Lung (tissue), 11 donors: ENCODE measurements at regions not wholly inside any gene's neighbourhood (a gene's known extent, or its start where the extent isn't known, plus 50 kb on each side); places are given as distances from the start of the nearest gene placed in this dataset.

Source experiments
- ATAC-seq: fragments of 200-7000 bp; cut with Tn5 transposase; one replicate; pipeline ENCODE4 v1.9.1; 2020; ENCODE audit warnings: moderate number of reproducible peaks; ENCODE audit not compliant: insufficient read depth, low FRiP score
- DNase-seq, 3 donors: peaks; one replicate each; pipeline ENCODE4 v3.0.0-alpha.2; 2013 to 2017
- H3K27ac ChIP-seq, 2 donors: one replicate each; pipeline ENCODE4 v1.5.1; 2013; ENCODE audit warnings: mild to moderate bottlenecking in 2 of 2, moderate library complexity in 2 of 2, control low read depth in 1 of 2, inconsistent platforms in 1 of 2, low read depth in 1 of 2, low read length in 1 of 2
- H3K27me3 ChIP-seq, 3 donors: one replicate each; pipeline ENCODE4 v1.5.1; 2013; ENCODE audit warnings: low read length in 2 of 3; ENCODE audit not compliant: control insufficient read depth in 3 of 3, insufficient read depth in 3 of 3
- H3K36me3 ChIP-seq, 4 donors: one replicate each; pipeline ENCODE4 v1.5.1; 2013; ENCODE audit warnings: low read length in 4 of 4, mild to moderate bottlenecking in 1 of 4, moderate library complexity in 1 of 4; ENCODE audit not compliant: control insufficient read depth in 4 of 4, insufficient read depth in 4 of 4
- H3K4me1 ChIP-seq, 5 donors: one replicate each; pipeline ENCODE4 v1.5.1; 2013; ENCODE audit warnings: low read length in 5 of 5, mild to moderate bottlenecking in 2 of 5, moderate library complexity in 1 of 5; ENCODE audit not compliant: control insufficient read depth in 5 of 5, insufficient read depth in 5 of 5
- H3K4me3 ChIP-seq: one replicate; pipeline ENCODE4 v1.5.1; 2013; ENCODE audit warnings: mild to moderate bottlenecking, control low read depth, moderate library complexity
- H3K9ac ChIP-seq, 2 donors: one replicate each; pipeline ENCODE4 v1.5.1; 2013; ENCODE audit warnings: low read length in 2 of 2, control low read depth in 1 of 2; ENCODE audit not compliant: insufficient read depth in 1 of 2
- H3K9me3 ChIP-seq, 4 donors: one replicate each; pipeline ENCODE4 v1.5.1; 2013; ENCODE audit warnings: low read length in 3 of 4, mild to moderate bottlenecking in 1 of 4, moderate library complexity in 1 of 4; ENCODE audit not compliant: control insufficient read depth in 4 of 4, insufficient read depth in 3 of 4
- WGBS, 2 donors: extraction: QIAGEN DNeasy Blood & Tissue Kit; methylation state at CpG; one replicate each; pipeline ENCODE4 v1.1.7; 2013; 5-methylcytosine and 5-hydroxymethylcytosine counted together
- TF ChIP-seq, protein P1 (sequence below): IDR thresholded peaks from 2 replicates; pipeline ENCODE4 v1.5.1; 2012; ENCODE audit warnings: mild to moderate bottlenecking; ENCODE audit errors: control extremely low read depth, extremely low read depth
- donor health status: control.
- donor health status: control.
- donor health status: Bipolar disorder and iron deficiency.
- donor health status: healthy.
- donor health status: DM: yes; HTN: yes; CAD: no.

GRCh38 chr6:66725670-66726069 lies 1018.6 kb upstream of the EYS start:
- no peak overlapping the region for H3K27ac ChIP-seq

GRCh38 chr6:66717801-66718200 lies 1010.8 kb upstream of the EYS start:
- Histone ChIP-seq H3K9me3 (no peaks in the 10 kb centered on the region), H3K27me3 (no peaks in the 10 kb centered on the region), H3K36me3 (no peaks in the 10 kb centered on the region), H3K9ac (no peak overlapping the region), H3K27ac (no peak overlapping the region), H3K4me1 (no peaks in the 10 kb centered on the region), H3K4me3 (no peak overlapping the region)
- 88 to 95% methylated on average over 4 of the region's 4 CpGs for WGBS, 2 donors
- DNase-seq (no peak), ATAC-seq (no peak)
- TF ChIP-seq, protein P1, sequence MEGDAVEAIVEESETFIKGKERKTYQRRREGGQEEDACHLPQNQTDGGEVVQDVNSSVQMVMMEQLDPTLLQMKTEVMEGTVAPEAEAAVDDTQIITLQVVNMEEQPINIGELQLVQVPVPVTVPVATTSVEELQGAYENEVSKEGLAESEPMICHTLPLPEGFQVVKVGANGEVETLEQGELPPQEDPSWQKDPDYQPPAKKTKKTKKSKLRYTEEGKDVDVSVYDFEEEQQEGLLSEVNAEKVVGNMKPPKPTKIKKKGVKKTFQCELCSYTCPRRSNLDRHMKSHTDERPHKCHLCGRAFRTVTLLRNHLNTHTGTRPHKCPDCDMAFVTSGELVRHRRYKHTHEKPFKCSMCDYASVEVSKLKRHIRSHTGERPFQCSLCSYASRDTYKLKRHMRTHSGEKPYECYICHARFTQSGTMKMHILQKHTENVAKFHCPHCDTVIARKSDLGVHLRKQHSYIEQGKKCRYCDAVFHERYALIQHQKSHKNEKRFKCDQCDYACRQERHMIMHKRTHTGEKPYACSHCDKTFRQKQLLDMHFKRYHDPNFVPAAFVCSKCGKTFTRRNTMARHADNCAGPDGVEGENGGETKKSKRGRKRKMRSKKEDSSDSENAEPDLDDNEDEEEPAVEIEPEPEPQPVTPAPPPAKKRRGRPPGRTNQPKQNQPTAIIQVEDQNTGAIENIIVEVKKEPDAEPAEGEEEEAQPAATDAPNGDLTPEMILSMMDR = no peak

More at GRCh38 chr6:66725670-66726069, 1018.6 kb upstream of the EYS start:
- ATAC-seq (no peak), DNase-seq (no peak)
- 86 to 88% methylated on average over 3 of the region's 3 CpGs for WGBS, 2 donors
- no peaks in the 10 kb centered on the region for H3K36me3 ChIP-seq
- H3K4me3 ChIP-seq = no peak overlapping the region
- peaks cover 0 to 2% (median 0%) of the 10 kb centered on the region in 4 donors for H3K9me3 ChIP-seq
- H3K4me1 ChIP-seq = no peaks in the 10 kb centered on the region
- no peak overlapping the region for H3K9ac ChIP-seq
- TF ChIP-seq, protein P1 = no peak
- no peaks in the 10 kb centered on the region for H3K27me3 ChIP-seq

GRCh38 chr6:66699385-66699784 lies 992.4 kb upstream of the EYS start:
- H3K4me1 ChIP-seq = no peaks in the 10 kb centered on the region
- H3K36me3 ChIP-seq = no peaks in the 10 kb centered on the region
- H3K9ac ChIP-seq = no peak overlapping the region
- no peak overlapping the region for H3K4me3 ChIP-seq
- H3K27me3 ChIP-seq = no peaks in the 10 kb centered on the region
- DNase-seq (no peak), ATAC-seq (no peak)
- TF ChIP-seq, protein P1 = no peak
- 75 to 79% methylated on average over 1 of the region's 1 CpG for WGBS, 2 donors
- H3K27ac ChIP-seq = no peak overlapping the region
- peaks cover 0 to 4% (median 0%) of the 10 kb centered on the region in 4 donors for H3K9me3 ChIP-seq

DNA sequence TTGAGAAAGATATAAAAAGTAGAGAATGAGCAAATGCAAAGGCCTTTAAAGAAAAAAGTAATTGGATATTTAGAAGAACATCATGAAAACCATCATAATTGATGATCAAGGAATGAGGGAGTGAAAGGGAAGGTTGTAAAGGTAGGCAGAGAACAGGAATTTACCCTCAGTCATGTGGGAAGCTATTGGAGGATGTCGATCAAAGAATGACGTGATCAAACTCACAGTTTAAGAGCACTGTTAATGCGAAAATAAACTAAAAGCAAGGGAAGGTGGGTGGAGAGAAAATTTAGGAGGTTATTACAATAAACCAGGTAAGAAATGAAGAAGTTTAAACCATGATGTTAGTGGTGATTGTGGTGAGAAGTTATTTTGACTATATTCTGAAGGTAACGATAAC lies 982.6 kb upstream of the EYS start:
- DNase-seq = no peak
- Histone ChIP-seq H3K9ac (no peak overlapping the region), H3K4me3 (no peak overlapping the region), H3K27me3 (no peaks in the 10 kb centered on the region), H3K36me3 (no peaks in the 10 kb centered on the region), H3K4me1 (no peaks in the 10 kb centered on the region), H3K9me3 (no peaks in the 10 kb centered on the region), H3K27ac (no peak overlapping the region)
- ATAC-seq = no peak
- TF ChIP-seq, protein P1 = no peak
- WGBS, 2 donors = 88 to 95% methylated on average over 4 of the region's 4 CpGs
